HL-60 (cell line): ENCODE measurements at regions not wholly inside any gene's neighbourhood (a gene's known extent, or its start where the extent isn't known, plus 50 kb on each side); places are given as distances from the start of the nearest gene placed in this dataset.

Experiments used
- CTCF ChIP-seq: IDR thresholded peaks from one replicate; pipeline ENCODE4 v1.5.1; 2011; ENCODE audit warnings: low read length, control low read depth, inconsistent platforms; ENCODE audit not compliant: insufficient read depth
- POLR2AphosphoS5 ChIP-seq: IDR thresholded peaks from 2 replicates; pipeline ENCODE4 v1.6.1; 2012; ENCODE audit warnings: low read depth
- REST ChIP-seq: IDR thresholded peaks from 2 replicates; pipeline ENCODE4 v1.6.1; 2012; ENCODE audit warnings: low read depth; ENCODE audit not compliant: insufficient replicate concordance

GRCh38 chr9:110058304-110058953 is 149.5 kb downstream of the C9orf152 start:
- TF ChIP-seq POLR2AphosphoS5 (no peak), CTCF (peak; percentile 58), REST (no peak)
